ENCODE measurements at regions not wholly inside any gene's neighbourhood (a gene's known extent, or its start where the extent isn't known, plus 50 kb on each side); places are given as distances from the start of the nearest gene placed in this dataset.

DNA sequence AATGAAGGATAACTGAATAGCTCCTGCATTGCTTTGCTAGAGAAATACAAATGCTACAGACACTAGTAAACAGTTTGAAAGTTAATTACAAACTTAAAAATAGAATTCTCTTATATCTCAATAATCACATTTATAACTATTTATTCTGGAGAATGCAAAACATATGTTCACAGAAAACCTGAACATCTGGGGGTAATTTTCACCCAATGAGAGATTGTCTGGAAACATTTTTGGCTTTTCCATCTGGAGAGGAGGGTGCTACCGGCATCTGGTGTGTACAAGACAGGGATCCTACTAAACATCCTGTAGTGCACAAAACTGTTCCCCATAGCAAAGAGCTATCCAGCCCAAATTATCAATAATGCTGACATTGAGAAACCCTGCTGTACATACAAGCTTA lies 378.4 kb upstream of the CHORDC1 start:
- no peak overlapping the region for H2AFZ ChIP-seq (ENCODE audit: low read depth)
- CTCF ChIA-PET: interaction anchor here (0.7 to 1.5 kb wide), 2 partner anchors 10 to 253 kb away, joined by 3 to 4 read pairs; no protein-coding TSS in a partner anchor
- H4K20me1 ChIP-seq (ENCODE audit: insufficient read depth): no peaks in the 10 kb centered on the region
- no peak overlapping the region for H3K4me2 ChIP-seq
- TF ChIP-seq, protein P1, sequence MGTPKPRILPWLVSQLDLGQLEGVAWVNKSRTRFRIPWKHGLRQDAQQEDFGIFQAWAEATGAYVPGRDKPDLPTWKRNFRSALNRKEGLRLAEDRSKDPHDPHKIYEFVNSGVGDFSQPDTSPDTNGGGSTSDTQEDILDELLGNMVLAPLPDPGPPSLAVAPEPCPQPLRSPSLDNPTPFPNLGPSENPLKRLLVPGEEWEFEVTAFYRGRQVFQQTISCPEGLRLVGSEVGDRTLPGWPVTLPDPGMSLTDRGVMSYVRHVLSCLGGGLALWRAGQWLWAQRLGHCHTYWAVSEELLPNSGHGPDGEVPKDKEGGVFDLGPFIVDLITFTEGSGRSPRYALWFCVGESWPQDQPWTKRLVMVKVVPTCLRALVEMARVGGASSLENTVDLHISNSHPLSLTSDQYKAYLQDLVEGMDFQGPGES (IDR thresholded peaks at IDR 0.05; ENCODE audit: low read depth, low read length): no peak
- TF ChIP-seq FOSL2 (IDR thresholded peaks at IDR 0.05; ENCODE audit: borderline replicate concordance, low read depth) (no peak), EP300 (IDR thresholded peaks at IDR 0.05; ENCODE audit: borderline replicate concordance in 1 of 2, low read depth in 1 of 2, low read length in 1 of 2) (peak in 1 of 2 experiments; percentile 32; a peak in 1 of 4 replicates), EZH2phosphoT487 (IDR thresholded peaks at IDR 0.05; ENCODE audit: borderline replicate concordance, low read depth) (no peak), RCOR1 (IDR thresholded peaks at IDR 0.05; ENCODE audit: low read length) (peak; percentile 62; the same call in 1 of the 2 replicates), FOXJ3 (CRISPR knock-in tag; IDR thresholded peaks at IDR 0.05) (no peak), MXI1 (IDR thresholded peaks at IDR 0.05; ENCODE audit: low read depth, low read length) (no peak), YY1 (IDR thresholded peaks at IDR 0.05; ENCODE audit: low read depth) (no peak)
- no peaks in the 10 kb centered on the region for H3K9me2 ChIP-seq
- WGBS (ENCODE audit: low lambda C conversion rate): 0% methylated on average over 1 of the region's 1 CpG
- H3K79me2 ChIP-seq (ENCODE audit: insufficient read depth): no peaks in the 10 kb centered on the region; the same call in 1 of the 2 replicates
- peaks cover 0 to 2% of the 10 kb centered on the region in 2 experiments; a peak in 1 of 4 replicates for H3K4me1 ChIP-seq (ENCODE audit: control insufficient read depth in 1 of 2, insufficient read depth in 2 of 2, low read depth in 1 of 2, low read length in 1 of 2)
- H3K9ac ChIP-seq: no peak overlapping the region
- DNase-seq: peak; percentile 33
- H3K36me3 ChIP-seq (replicated peaks in 1 of 2; ENCODE audit: control insufficient read depth in 1 of 2, insufficient read depth in 2 of 2, low read length in 1 of 2): no peaks in the 10 kb centered on the region
- H3K27me3 ChIP-seq (ENCODE audit: insufficient read depth): no peaks in the 10 kb centered on the region
- POLR2A ChIA-PET: no interaction called here
- no peak overlapping the region for H3K4me3 ChIP-seq (ENCODE audit: low read depth in 2 of 2, low read length in 1 of 2)
- H3K27ac ChIP-seq (ENCODE audit: low read depth in 2 of 2, low read length in 1 of 2): peak overlapping the region in 1 of 2 experiments; percentile 74; a peak in 2 of 4 replicates
- no peaks in the 10 kb centered on the region for H3F3A ChIP-seq (replicated peaks; ENCODE audit: insufficient read depth)
- no peaks in the 10 kb centered on the region for H3K9me3 ChIP-seq

DNA sequence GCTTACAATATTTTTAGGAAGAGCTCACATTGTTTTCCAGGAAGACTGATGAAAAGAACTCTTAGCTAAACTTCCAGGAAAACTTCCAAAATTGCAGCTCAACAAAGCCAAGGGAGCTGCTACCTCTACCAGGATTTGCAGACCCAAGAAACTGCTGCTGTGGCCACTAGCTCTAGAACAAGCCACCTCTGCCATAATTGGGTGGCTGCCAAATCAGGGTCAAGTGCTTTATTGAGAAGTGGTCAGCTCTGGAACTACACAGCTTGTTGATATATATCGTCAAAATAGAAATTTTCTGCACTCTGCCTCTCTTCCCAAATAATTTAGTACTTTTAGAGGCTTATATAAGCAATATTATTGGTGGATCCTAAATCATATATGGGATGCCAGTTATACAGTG lies 371.8 kb upstream of the CHORDC1 start:
- CTCF ChIA-PET: interaction anchor here (1.1 kb wide), 1 partner anchor 45 kb away, joined by 5 read pairs; no protein-coding TSS in a partner anchor
- H3K36me3 ChIP-seq (replicated peaks in 1 of 2; ENCODE audit: control insufficient read depth in 1 of 2, insufficient read depth in 2 of 2, low read length in 1 of 2): no peaks in the 10 kb centered on the region
- no peaks in the 10 kb centered on the region for H3K9me2 ChIP-seq
- no peak overlapping the region for H3K4me2 ChIP-seq
- 18% methylated on average over 1 of the region's 1 CpG for WGBS (ENCODE audit: low lambda C conversion rate)
- TF ChIP-seq EP300 (IDR thresholded peaks at IDR 0.05; ENCODE audit: borderline replicate concordance in 1 of 2, low read depth in 1 of 2, low read length in 1 of 2) (no peak), SMC3 (IDR thresholded peaks at IDR 0.05; ENCODE audit: low read depth, low read length) (no peak), YY1 (IDR thresholded peaks at IDR 0.05; ENCODE audit: low read depth) (no peak), RFX5 (IDR thresholded peaks at IDR 0.05; ENCODE audit: low read length) (no peak), TCF12 (IDR thresholded peaks at IDR 0.05) (no peak)
- TF ChIP-seq, protein P2, sequence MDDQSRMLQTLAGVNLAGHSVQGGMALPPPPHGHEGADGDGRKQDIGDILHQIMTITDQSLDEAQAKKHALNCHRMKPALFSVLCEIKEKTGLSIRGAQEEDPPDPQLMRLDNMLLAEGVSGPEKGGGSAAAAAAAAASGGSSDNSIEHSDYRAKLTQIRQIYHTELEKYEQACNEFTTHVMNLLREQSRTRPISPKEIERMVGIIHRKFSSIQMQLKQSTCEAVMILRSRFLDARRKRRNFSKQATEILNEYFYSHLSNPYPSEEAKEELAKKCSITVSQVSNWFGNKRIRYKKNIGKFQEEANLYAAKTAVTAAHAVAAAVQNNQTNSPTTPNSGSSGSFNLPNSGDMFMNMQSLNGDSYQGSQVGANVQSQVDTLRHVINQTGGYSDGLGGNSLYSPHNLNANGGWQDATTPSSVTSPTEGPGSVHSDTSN (IDR thresholded peaks at IDR 0.05): no peak
- TF ChIP-seq, protein P3, sequence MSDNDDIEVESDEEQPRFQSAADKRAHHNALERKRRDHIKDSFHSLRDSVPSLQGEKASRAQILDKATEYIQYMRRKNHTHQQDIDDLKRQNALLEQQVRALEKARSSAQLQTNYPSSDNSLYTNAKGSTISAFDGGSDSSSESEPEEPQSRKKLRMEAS (IDR thresholded peaks at IDR 0.05; ENCODE audit: low read depth): no peak
- no peaks in the 10 kb centered on the region for H3K27me3 ChIP-seq (ENCODE audit: insufficient read depth)
- H3K79me2 ChIP-seq (ENCODE audit: insufficient read depth): no peaks in the 10 kb centered on the region; the same call in 1 of the 2 replicates
- no peak overlapping the region for H3K27ac ChIP-seq (ENCODE audit: low read depth in 2 of 2, low read length in 1 of 2)
- H3K9ac ChIP-seq: no peak overlapping the region
- no peak overlapping the region for H3K4me3 ChIP-seq (ENCODE audit: low read depth in 2 of 2, low read length in 1 of 2)
- H4K20me1 ChIP-seq (ENCODE audit: insufficient read depth): no peaks in the 10 kb centered on the region
- DNase-seq: peak; percentile 5
- POLR2A ChIA-PET: no interaction called here
- no peaks in the 10 kb centered on the region for H3K9me3 ChIP-seq
- no peak overlapping the region for H2AFZ ChIP-seq (ENCODE audit: low read depth)
- H3K4me1 ChIP-seq (ENCODE audit: control insufficient read depth in 1 of 2, insufficient read depth in 2 of 2, low read depth in 1 of 2, low read length in 1 of 2): peaks cover 0 to 2% of the 10 kb centered on the region in 2 experiments; a peak in 2 of 4 replicates
- no peaks in the 10 kb centered on the region for H3F3A ChIP-seq (replicated peaks; ENCODE audit: insufficient read depth)

All from SK-N-SH (cell line).